B cell (primary cell): ENCODE measurements at regions not wholly inside any gene's neighbourhood (a gene's known extent, or its start where the extent isn't known, plus 50 kb on each side); places are given as distances from the start of the nearest gene placed in this dataset.

Experiments used
- CTCF ChIP-seq: fragments of 200-600 bp; IDR thresholded peaks from one replicate; pipeline ENCODE4 v1.8.0; 2022; ENCODE audit warnings: antibody characterized with exemption, mild to moderate bottlenecking
- EZH2 ChIP-seq: IDR thresholded peaks from 2 replicates; pipeline ENCODE4 v1.6.1; 2012; ENCODE audit warnings: borderline replicate concordance, low read depth, mild to moderate bottlenecking, moderate library complexity, low read length; ENCODE audit not compliant: insufficient read depth, poor library complexity, severe bottlenecking

DNA sequence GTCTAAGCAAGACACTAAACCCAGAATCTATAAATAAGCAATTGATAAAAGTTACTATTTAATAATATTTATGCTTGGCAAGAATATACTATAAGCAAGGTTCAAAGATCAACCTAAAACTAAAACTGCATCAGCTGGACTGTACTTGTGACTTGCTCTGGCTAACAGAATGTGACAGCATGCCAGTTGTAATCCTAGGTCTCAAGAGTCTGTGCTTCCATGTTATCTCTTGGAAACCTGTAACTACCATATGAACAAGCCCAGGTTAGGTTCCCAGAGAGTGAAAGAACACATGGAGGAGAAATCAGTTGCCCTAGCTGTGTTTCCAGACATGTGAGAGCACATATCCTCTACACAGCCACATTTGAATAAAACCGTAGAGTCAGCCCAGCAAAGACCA, 297.4 kb downstream of the CDH2 start:
- TF ChIP-seq CTCF (no peak), EZH2 (no peak)
